Astrocyte of the spinal cord (primary cell): ENCODE measurements at regions not wholly inside any gene's neighbourhood (a gene's known extent, or its start where the extent isn't known, plus 50 kb on each side); places are given as distances from the start of the nearest gene placed in this dataset.

ENCODE experiments used
- DNase-seq: peaks from one replicate; pipeline ENCODE4 v3.0.0; 2011; ENCODE audit warnings: low read depth, low spot score
- H3K4me3 ChIP-seq: 2 replicates; pipeline ENCODE4 v1.5.1; 2011; ENCODE audit warnings: low read depth, mild to moderate bottlenecking, low read length, moderate library complexity
- CTCF ChIP-seq: IDR thresholded peaks from 2 replicates; pipeline ENCODE4 v1.5.1; 2012; ENCODE audit warnings: low read depth, mild to moderate bottlenecking, low read length, inconsistent platforms
- in situ Hi-C: cut with HindIII; loops from 2 replicates; pipeline ENCODE4 v1.10.0; 2017; ENCODE audit warnings: low sequenced_read_pairs

- no peak for DNase-seq
- no peak for TF ChIP-seq CTCF
- H3K4me3 ChIP-seq, result no peak overlapping the region
- in situ Hi-C loops, result no loop called here
Observed at GRCh38 chr6:40162074-40162473, 227.8 kb upstream of the MOCS1 start.

- TF ChIP-seq CTCF, result no peak
- no peak overlapping the region for H3K4me3 ChIP-seq
- no peak for DNase-seq
- in situ Hi-C loops, result no loop called here
Observed at GRCh38 chr6:40160826-40161225, 226.6 kb upstream of the MOCS1 start.

GRCh38 chr6:40159865-40160264 is 225.6 kb upstream of the MOCS1 start:
- in situ Hi-C loops, result no loop called here
- H3K4me3 ChIP-seq, result no peak overlapping the region
- no peak for TF ChIP-seq CTCF
- DNase-seq, result no peak

DNA sequence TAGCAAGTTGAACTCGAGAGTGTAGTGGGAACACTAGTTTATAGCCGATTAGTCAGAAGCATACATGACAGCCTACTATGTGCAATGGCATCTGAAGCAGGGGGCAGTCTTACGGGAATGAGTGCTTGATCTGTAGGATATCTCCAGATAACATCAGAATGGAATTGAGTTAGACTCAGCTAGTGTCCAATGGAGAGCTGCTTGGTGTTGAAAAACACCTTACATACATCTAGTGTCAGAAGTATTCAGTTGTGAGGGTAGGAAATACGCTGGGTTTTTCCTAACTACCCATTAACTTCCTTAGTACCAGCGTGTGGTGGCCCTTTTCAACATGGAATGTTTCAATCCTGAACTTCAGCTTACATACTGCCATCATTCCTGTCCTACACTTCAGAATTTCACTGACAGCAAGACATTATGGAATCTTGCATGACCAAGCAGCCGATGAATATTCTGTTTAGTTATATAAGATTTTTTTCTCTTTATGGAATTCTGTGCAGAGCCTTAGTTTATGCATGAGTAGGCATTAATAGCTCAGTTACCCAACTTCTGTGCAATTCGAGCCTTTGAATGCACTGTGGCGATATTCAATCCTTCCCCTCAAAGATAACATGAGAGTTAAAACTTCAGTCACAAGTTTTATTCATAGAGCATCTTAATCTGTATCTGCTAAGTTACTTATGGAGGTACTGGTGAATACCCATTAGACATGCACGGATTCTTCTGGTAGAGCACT is 218.6 kb upstream of the MOCS1 start:
- no peak for TF ChIP-seq CTCF
- in situ Hi-C loops, result no loop called here
- H3K4me3 ChIP-seq, result no peak overlapping the region
- no peak for DNase-seq

DNA sequence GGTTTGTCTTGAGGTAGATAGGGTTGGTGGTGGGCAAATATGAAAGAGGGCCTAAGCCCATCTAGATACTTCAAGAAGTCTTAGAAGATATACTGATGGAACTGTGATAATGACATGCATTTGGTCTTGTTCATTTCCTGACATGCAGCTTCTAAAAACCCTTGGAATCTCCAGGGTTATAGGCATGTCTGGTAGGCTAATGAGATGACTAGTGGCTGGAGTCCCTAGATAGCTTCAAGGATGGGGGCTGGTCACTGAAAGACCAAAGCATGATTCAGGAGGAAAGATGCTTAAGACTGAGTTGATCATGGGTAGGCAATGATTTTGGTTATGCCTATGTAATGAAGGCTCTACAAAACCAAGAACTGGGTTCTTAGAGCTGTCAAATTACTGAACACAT is 217.9 kb upstream of the MOCS1 start:
- in situ Hi-C loops, result no loop called here
- TF ChIP-seq CTCF, result no peak
- no peak for DNase-seq
- no peak overlapping the region for H3K4me3 ChIP-seq

DNA sequence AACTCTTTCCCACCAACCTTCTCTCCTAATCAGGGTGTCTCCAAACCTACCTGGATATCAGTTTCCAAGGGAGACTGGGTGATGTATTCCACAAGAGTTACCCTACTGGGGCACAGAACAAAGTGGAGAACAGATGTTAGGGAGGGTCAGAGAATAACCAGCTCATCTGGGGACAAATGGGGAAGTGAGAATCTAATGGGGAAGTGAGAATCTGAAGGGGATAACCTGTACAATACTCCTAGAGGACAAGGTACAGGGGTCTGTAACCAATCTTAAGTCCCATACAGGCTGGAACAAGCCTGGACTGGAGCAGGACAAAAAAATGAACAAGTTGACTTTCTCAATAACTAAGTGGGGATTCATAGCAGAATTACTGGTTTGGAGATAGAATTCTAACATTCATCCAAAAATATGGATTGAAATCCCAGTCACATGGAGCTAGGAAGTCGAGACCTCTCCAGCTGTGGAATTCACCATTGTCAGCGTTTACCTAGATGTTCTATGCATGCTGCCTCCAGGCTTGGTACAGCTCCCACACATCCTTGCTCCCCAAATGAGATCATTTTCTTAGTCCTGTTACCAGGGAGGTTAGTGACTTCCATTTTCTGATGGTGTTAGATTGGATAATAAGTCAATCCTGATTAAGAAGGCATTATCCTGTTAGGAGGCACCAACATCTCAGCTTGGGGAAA is 214.8 kb upstream of the MOCS1 start:
- DNase-seq, result no peak
- no peak for TF ChIP-seq CTCF
- H3K4me3 ChIP-seq, result no peak overlapping the region
- in situ Hi-C loops, result no loop called here
